NB4 (cell line): ENCODE measurements at regions not wholly inside any gene's neighbourhood (a gene's known extent, or its start where the extent isn't known, plus 50 kb on each side); places are given as distances from the start of the nearest gene placed in this dataset.

Experiments used
- DNase-seq: peaks from one replicate; pipeline ENCODE4 v3.0.0; 2010; ENCODE audit warnings: low read depth
- H3K4me3 ChIP-seq: one replicate; pipeline ENCODE4 v1.5.1; 2011; ENCODE audit warnings: mild to moderate bottlenecking, low read depth, low read length, moderate library complexity
- CTCF ChIP-seq: IDR thresholded peaks from one replicate; pipeline ENCODE4 v1.5.1; 2012; ENCODE audit warnings: low read depth, low read length
- MYC ChIP-seq: IDR thresholded peaks from 2 replicates; pipeline ENCODE4 v1.6.1; 2011; ENCODE audit warnings: low read depth, low read length
- POLR2A ChIP-seq: IDR thresholded peaks from 2 replicates; pipeline ENCODE4 v1.6.1; 2011; ENCODE audit warnings: mild to moderate bottlenecking; ENCODE audit not compliant: insufficient read length; ENCODE audit errors: extremely low read depth
- TF ChIP-seq, protein P1 (sequence below): IDR thresholded peaks from 2 replicates; pipeline ENCODE4 v1.6.1; 2011; ENCODE audit warnings: low read depth, low read length

GRCh38 chr3:161156936-161157335, 51.8 kb upstream of the B3GALNT1 start:
- no peak for TF ChIP-seq POLR2A
- TF ChIP-seq, protein P1, sequence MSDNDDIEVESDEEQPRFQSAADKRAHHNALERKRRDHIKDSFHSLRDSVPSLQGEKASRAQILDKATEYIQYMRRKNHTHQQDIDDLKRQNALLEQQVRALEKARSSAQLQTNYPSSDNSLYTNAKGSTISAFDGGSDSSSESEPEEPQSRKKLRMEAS, result no peak
- no peak for TF ChIP-seq CTCF
- TF ChIP-seq MYC, result no peak
- H3K4me3 ChIP-seq, result no peak overlapping the region
- no peak for DNase-seq

DNA sequence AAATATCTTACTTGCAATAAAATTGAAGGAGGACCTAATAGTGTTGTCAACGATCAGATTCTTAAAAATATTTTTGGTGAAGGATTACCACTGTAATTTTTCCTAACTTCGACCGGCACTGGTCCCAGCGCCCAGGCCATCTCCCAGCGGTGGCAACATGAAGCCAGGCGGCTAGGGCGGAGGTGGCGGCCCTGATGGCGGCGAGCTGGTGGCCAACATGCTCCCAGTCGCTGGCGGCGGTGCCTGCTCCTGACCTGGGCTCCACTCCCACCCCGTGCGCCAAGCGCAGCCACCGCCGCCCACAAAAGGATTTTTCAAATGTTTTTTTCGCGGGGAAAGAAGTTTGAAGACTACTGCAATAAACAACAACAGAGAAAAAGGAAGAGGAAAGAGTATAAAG, 56.5 kb upstream of the B3GALNT1 start:
- DNase-seq, result no peak
- no peak overlapping the region for H3K4me3 ChIP-seq
- TF ChIP-seq CTCF, result no peak
- TF ChIP-seq, protein P1, result no peak
- TF ChIP-seq MYC, result no peak
- no peak for TF ChIP-seq POLR2A

DNA sequence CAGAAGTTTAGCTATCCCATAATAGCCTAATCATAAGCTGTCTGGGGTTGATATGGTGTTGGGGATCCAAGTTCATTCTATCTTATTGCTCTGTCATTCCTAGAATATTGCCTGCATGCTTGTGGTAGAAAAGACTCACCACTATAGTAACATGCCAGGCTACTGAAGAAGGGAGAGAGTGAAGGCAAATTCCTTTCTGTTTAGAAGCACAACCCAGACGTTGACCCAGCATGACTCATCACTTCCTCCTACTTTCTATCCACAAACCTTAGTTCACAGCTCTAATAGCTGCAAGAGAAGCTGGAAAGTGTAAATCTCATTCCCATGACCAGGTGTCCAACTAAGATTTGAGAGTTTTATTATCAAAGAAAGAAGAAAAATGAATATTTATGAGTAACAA, 57.8 kb upstream of the NMD3 start:
- no peak for TF ChIP-seq POLR2A
- TF ChIP-seq, protein P1, result no peak
- no peak for TF ChIP-seq MYC
- TF ChIP-seq CTCF, result no peak
- peak; percentile 78 for DNase-seq
- H3K4me3 ChIP-seq, result no peak overlapping the region

DNA sequence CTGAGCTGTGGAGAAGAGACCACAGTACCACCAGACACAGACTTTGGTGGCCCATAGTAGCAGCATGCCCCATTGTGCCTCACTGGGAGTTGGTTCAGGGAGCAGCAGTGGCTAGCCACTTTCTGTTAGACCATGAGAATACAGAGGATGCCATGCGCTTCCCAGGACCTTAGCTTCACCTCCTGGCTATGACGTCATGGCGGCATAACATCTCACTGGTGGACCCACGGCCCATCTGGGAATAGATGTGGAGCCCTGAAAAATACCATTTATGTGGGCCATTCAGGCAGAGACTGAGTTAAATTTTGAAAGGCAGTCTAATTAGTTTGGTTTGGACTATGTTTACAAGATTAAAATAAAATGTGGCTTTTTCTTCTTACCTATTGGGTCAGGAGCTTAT, 55.1 kb upstream of the NMD3 start:
- TF ChIP-seq CTCF, result no peak
- TF ChIP-seq MYC, result no peak
- TF ChIP-seq POLR2A, result no peak
- TF ChIP-seq, protein P1, result no peak
- no peak for DNase-seq
- no peak overlapping the region for H3K4me3 ChIP-seq

GRCh38 chr3:161171113-161171512, 50.0 kb upstream of the NMD3 start:
- no peak for TF ChIP-seq MYC
- no peak for TF ChIP-seq CTCF
- TF ChIP-seq, protein P1, result no peak
- no peak for TF ChIP-seq POLR2A
- H3K4me3 ChIP-seq, result no peak overlapping the region
- DNase-seq, result peak; percentile 38
